ENCODE measurements at regions not wholly inside any gene's neighbourhood (a gene's known extent, or its start where the extent isn't known, plus 50 kb on each side); places are given as distances from the start of the nearest gene placed in this dataset.

GRCh38 chr9:115169003-115169402 lies 51.0 kb upstream of the TNC start:
- DNase-seq: no peak

DNA sequence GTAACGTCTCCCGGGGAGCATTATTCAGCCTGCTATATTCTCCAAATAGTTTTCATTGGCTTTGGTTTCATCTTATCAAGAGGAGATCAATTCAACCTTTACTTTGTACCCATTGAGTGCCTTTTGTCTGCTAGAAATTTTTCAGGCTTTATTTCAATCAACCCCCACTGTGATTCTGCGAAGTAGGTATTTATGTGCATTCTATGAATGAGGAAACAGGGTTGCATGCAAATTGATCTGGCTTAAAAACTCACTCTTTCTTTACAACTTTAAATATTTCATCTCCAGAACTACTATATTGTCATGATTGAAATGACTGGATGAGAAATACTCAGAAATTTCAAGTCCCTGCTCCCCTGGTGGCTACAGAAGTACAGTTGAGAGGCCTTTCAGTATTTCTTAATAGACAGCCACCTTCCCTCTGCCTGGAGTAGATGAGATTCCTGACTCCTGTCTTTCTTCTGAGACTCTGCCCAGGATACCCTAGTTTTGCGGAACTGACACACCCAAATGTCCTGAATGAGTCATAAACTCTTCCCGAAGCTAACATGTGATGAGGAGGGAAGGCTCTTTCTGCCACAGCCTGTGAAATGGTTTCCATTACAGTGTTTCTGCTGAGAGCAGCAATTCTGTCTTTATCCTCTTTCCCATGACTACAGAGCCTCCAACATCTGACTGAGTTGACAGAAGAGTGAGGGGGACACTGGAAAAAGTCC lies 52.6 kb upstream of the TNC start:
- DNase-seq: no peak

GRCh38 chr9:115171921-115172388 lies 54.0 kb upstream of the TNC start:
- DNase-seq: no peak

DNA sequence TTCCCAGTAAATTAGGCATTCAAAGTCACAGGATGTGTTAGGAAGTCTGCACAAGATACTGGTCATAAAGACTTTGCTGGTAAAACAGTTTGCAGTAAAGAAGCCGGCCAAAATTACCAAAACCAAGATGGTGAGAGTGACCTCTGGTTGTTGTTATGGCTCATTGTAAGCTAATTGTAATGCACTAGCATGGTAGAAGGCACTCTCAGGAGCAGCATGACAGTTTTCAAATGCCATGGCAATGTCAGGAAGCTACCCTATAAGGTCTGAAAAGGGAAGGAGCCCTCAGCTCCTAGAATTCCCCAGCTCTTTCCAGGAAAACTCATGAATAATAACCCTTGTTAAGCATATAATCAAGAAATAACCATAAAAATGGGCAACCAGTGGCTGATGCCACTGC lies 64.3 kb upstream of the TNC start:
- DNase-seq: no peak

GRCh38 chr9:115183436-115183835 lies 65.5 kb upstream of the TNC start:
- no peak for DNase-seq

DNA sequence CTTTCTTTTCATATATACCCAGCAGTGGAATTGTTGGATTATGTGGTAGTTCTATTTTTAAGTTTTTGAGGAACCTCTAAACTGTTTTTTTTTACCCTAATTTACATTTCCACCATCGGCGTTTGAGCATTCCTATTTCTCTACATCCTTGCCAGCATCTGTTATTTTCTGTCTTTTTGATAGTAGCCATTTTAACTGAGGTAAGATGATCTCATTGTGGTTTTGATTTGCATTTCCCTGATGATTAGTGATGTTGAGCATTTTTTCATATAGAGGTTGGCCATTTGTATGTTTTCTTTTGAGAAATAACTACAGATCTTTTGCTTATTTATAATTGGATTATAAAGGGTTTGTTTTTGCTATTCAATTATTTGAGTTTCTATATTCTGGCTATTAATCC lies 71.7 kb upstream of the TNC start:
- no peak for DNase-seq

DNA sequence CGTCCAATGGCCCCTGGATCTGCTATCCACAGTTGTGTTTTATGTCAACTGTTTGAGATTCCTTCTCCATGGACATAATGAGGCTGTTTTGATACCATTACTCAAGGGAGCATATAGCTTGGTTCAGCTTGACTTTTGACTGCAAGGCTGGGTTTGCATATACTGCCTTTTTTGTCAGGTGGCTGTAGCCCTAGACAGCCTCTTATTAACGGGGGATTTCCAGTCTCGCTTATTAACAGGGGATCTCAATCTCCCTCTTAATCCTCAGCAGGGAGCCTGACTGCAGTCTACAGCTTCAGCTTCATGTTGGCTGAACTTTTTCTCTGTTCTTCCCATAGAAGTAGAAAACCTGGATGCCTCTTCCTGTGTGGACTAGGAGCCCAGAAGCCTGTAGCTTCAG lies 73.7 kb upstream of the TNC start:
- DNase-seq: no peak

- no peak for DNase-seq
Measured at GRCh38 chr9:115192280-115192679, 74.3 kb upstream of the TNC start.

GRCh38 chr9:115192835-115193525 lies 75.0 kb upstream of the TNC start:
- no peak for DNase-seq

DNA sequence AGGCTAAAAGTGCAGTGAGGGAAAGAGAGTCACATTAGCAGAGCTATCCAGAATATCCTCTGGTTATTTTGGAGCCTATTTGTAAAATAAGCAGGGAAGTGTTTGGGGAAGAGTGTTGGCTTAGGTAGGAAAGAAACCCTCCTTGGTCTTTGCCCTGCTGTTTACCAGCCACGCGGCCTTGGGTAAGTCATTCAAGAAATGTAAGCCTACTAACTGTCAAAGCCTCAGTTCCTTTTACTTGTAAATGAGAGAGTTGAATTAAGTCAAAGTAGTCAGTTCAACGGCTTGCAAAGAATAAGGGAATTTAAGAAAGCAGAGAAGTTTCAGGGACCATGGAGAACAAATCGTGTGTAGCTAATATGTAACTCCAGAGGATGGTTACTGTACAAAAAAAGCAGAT lies 75.8 kb upstream of the TNC start:
- DNase-seq: no peak

DNA sequence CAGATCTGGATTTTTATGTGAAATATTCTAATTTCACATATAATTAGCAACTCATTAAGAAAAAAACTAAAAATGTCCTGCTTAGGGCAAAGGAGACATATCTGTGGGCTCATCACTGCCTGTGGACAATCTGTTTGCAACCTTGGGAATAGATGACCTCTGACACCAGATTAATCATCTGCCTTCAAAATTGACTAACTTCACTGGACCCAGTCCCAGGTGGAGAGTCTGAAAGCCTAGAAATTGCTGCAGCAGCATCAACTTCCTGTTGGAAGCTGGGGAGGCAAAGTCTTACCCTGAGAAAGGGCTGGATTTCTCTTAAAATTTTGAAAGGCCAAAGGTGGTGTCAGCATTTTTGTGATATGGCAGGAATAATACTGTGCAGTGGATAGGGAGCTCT lies 76.3 kb upstream of the TNC start:
- no peak for DNase-seq

DNA sequence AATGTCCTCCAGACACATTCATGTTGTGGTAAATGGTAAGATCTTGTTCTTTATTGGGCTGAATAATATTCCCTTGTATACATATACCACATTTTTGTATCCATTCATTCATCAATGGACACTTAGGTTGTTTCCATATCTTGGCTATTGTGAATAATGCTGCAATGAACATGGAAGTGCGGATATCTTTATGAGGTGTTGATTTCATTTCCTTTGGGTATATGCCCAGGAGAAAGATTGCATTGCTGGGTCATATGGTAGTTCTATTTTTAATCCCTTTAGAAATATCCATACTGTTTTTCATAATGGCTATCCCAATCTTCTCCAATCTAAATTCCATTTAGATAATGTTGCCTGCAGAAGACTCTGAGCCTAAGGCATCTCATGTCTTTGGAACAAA lies 78.0 kb upstream of the TNC start:
- no peak for DNase-seq

GRCh38 chr9:115196919-115197318 lies 79.0 kb upstream of the TNC start:
- DNase-seq: no peak

DNA sequence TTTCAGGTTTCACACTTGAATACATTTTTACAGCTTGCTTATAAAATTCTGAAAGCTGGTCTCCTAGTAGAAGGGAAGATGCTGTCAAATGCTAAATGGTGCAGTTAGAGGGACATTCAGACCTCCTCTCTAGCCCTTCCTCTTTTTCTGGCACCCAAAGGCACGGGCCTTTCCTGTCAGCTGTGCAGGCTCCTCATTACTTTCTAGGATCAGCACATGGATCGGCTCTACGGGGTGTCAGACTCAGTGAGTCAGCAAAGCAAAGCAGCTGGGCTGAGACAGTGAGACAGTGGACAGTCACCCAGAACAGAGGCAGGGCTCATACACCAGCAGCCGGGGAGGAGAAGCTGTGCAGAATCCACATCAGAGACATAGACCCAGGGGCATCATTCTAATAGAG lies 80.0 kb upstream of the TNC start:
- DNase-seq: no peak

DNA sequence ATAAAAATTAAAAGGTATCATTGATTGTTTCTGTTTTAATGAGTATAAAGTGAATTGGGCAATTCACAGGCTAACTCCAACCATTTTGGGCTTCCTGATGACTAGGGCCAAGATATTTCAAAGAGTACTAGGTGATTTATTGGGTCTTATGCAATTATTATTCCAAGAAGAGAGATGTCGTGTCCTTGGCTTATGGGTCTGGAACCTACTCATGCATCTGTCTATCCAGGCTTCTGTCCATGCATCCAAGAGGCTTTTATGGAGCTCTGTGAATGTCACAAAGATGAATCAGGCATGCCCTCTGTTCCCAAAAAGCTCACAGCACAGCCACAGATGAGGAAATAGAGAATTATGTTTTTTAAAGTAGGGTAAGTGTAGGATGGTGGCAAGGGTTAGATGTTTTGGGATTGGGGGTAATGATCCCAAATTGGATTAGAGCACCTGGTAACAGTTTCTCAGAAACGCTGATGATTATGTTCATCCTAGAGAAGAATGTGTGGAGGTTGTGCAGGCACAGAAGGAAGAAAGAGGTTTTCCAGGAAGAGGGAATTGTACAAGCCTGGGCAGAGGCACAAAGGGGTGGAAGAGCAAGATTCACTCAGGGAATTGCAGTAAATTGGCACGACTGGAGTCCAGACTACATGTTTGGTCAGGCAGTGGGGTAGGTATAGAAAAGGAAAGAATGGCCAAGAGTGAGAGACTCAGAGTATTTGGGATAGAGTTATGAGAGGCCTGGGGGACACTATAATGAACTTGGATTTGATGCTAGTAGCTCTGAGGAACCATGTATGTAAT lies 83.0 kb upstream of the TNC start:
- DNase-seq: no peak

GRCh38 chr9:115202181-115202580 lies 84.2 kb upstream of the TNC start:
- no peak for DNase-seq

GRCh38 chr9:115202960-115203751 lies 85.2 kb upstream of the TNC start:
- DNase-seq: no peak

- DNase-seq: no peak
Measured at GRCh38 chr9:115204904-115205453, 87.0 kb upstream of the TNC start.

DNA sequence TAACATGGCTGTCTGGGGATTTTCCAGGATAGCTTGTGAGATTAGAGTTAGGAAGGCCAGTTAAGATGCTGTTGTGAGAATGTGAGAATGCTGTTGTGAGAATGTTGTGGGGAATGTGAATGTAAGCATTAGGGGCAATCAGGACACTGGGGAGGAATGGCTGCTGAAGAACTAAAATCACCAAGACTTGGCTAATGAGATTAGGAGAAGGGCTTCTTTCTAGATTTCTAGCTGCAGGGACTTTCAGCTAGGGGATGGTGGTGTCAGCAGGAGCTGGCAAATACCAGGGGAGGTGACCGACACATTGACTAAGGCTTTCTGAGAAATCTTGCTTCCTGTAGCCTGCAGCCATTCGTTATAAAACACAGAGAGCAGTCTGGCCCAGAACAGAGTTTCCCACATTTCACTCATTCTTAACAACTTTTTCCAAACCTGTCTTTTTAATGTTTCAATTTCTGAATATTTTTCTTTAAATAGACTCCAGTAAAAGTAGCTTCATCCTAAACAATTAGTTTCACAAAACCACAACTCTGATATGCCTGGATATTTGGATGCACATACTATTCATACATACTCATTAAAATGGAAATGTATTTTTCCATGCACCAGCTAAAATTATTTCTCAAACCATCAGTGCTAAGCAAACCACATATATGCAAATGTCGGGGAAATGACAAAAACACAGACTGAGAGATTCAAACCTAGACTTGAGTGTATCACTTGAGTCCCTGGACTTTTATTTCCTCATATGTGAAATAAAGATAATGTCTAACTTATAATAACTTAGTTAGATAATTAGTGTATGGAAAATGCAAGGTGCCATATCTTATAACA lies 89.3 kb upstream of the TNC start:
- DNase-seq: peak; percentile 30

GRCh38 chr9:115208501-115208900 lies 90.5 kb upstream of the TNC start:
- no peak for DNase-seq

DNA sequence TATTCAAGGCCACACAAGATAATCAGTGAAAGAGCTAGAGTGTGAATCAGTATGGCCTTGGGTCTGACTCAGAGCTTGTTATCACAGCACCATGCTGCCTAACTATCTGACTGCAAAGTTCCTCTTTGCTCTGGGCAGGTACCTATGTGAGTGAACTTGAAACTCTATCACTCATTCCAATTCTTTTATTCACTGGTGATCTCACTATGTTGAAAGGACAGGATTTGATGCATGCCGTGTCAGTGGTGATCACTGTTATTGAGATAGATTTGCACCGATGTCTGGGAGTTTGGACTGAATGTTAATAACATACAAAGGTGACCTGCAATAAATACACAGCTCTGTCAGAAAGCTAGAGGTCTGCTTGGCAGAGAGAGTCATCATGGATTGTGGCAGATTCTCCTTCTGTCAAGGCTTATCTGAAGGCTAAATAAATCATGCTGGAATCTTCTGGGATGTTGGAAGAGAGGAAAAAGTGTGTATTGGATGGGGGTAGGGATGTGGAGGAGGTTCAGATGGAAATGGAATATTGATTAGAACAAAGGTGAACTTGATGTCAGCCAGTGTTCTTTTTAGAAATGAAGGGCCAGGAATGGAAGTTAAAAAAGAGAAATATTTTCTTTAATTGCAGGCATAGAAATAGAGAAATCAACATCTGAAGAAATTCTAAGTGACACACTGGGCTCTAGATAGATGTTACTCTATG lies 91.8 kb upstream of the TNC start:
- DNase-seq: peak; percentile 22
